Heart left ventricle (tissue), 13 donors: ENCODE measurements at regions not wholly inside any gene's neighbourhood (a gene's known extent, or its start where the extent isn't known, plus 50 kb on each side); places are given as distances from the start of the nearest gene placed in this dataset.

Experiments
- CTCF ChIP-seq, 12 donors: fragments of 200-600 bp; sonication (generic) in 4 of 12; IDR thresholded peaks; one replicate each; pipeline versions ENCODE4 v1.5.0 to v1.8.0; 2018 to 2022; ENCODE audit warnings: antibody characterized with exemption in 12 of 12, mild to moderate bottlenecking in 5 of 12
- POLR2A ChIP-seq, 2 donors: fragments of 450-650 bp; IDR thresholded peaks; one replicate each; pipeline ENCODE4 v1.6.1; 2017; ENCODE audit warnings: antibody characterized with exemption in 2 of 2, mild to moderate bottlenecking in 2 of 2, moderate library complexity in 2 of 2
- donor health status: ischemic (EF 13 %, LVEDD 7.1; RV severe dilation, severe dysfunction).
- donor health status: DM: no; HTN: yes; CAD: no.
- donor health status: DM: no; HTN: no; CAD: no.
- donor health status: ischemic (EF 25% LVEDD 6.9; RV normal size, moderate dysfunction).
- donor health status: ischemic (EF 25% LVEDD 5.7; RV mildly dilated, moderate dysfunction).
- donor health status: ischemic (EF 35%, LVEDD 5.7; RV mildly dilated, moderate dysfunction).
- donor health status: nonischemic (EF 11% LVEDD 7.7; RV severe dilation, severe dysfunction).
- donor health status: DM: yes; HTN: yes; CAD: no.
- donor health status: PGD.
- donor health status: ischemic (EF 29% LVEDD 5.4; RV normal size, mild dysfunction).
- donor health status: nonischemic (EF 23%, LVEDD 6.1; RV moderate dilation, normal function).

DNA sequence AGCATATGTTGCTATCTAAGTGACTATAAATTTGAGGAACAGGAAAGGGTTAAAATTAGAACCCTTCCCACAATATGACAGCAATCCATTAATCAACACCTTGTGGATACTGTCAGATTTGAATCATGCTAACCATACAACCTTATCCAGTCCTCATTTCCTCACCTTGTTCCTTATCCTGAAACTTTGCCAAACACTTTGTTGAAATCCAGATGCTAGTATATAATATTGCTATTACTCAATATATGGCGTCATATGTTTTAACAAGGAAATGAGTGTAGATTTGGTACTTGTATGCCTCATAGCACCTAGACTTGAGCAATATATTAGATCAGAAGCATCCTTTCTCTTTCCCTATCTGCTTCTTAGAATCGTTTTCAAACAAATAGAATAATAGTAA lies 66.3 kb upstream of the SLC25A13 start:
- TF ChIP-seq CTCF (IDR thresholded peaks at IDR 0.05), result no peak
- TF ChIP-seq POLR2A (IDR thresholded peaks at IDR 0.05), result no peak
